ENCODE measurements at regions not wholly inside any gene's neighbourhood (a gene's known extent, or its start where the extent isn't known, plus 50 kb on each side); places are given as distances from the start of the nearest gene placed in this dataset.

DNA sequence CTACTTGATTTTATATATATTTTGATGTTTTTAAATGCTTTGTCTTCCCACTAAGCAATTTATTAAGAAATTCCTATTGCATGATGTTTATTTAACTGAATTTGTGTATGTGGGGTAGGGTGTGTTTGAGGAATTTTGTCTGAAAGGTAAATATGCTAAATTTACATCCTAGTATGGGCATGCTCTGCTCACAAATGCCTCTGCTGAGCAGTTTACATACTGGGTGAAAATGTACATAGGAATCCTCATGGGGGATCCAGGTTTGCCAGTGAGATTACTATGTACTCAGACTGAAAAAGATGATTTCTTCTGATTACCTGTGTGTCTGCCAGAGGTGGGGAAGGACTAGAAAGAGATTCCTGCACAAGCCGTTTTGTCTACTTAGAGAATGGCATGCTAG is 126.6 kb downstream of the DISP1 start:
- no TSS peak for BruUV-seq (replicated peaks)
- H2AFZ ChIP-seq (ENCODE audit: low read depth, low read length): no peak overlapping the region
- H3K4me1 ChIP-seq (ENCODE audit: control insufficient read depth, extremely low read depth, insufficient read depth, low read length): no peaks in the 10 kb centered on the region
- intact Hi-C loops (cut with micrococcal nuclease) (no loop called here), dilution Hi-C loops (cut with MboI; ENCODE audit: extremely low pct_ligation_motif_present, low sequenced_read_pairs) (no loop called here)
- H3K4me2 ChIP-seq (ENCODE audit: insufficient read depth, low read length): no peak overlapping the region
- no peaks in the 10 kb centered on the region for H3K9me1 ChIP-seq (replicated peaks; ENCODE audit: control insufficient read depth, extremely low read depth, insufficient read depth, low read length)
- H3K79me2 ChIP-seq (ENCODE audit: control insufficient read depth, insufficient read depth, low read length): no peaks in the 10 kb centered on the region
- TF ChIP-seq MYC (IDR thresholded peaks at IDR 0.05; ENCODE audit: low read depth, low read length): no peak
- no peak for TF ChIP-seq JUN (IDR thresholded peaks at IDR 0.05; ENCODE audit: borderline replicate concordance, insufficient read depth, insufficient read length, low read depth)
- no peak for TF ChIP-seq FOS (IDR thresholded peaks at IDR 0.05; ENCODE audit: borderline replicate concordance, insufficient read depth, low read length)
- TF ChIP-seq POLR2AphosphoS5 (IDR thresholded peaks at IDR 0.05; ENCODE audit: insufficient read depth, low read depth, low read length): no peak
- TF ChIP-seq, protein P1, sequence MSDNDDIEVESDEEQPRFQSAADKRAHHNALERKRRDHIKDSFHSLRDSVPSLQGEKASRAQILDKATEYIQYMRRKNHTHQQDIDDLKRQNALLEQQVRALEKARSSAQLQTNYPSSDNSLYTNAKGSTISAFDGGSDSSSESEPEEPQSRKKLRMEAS (IDR thresholded peaks at IDR 0.05; ENCODE audit: insufficient read depth, insufficient read length): no peak
- TF ChIP-seq POLR2A (IDR thresholded peaks at IDR 0.05; ENCODE audit: low read depth, low read length): no peak
- TF ChIP-seq, protein P2, sequence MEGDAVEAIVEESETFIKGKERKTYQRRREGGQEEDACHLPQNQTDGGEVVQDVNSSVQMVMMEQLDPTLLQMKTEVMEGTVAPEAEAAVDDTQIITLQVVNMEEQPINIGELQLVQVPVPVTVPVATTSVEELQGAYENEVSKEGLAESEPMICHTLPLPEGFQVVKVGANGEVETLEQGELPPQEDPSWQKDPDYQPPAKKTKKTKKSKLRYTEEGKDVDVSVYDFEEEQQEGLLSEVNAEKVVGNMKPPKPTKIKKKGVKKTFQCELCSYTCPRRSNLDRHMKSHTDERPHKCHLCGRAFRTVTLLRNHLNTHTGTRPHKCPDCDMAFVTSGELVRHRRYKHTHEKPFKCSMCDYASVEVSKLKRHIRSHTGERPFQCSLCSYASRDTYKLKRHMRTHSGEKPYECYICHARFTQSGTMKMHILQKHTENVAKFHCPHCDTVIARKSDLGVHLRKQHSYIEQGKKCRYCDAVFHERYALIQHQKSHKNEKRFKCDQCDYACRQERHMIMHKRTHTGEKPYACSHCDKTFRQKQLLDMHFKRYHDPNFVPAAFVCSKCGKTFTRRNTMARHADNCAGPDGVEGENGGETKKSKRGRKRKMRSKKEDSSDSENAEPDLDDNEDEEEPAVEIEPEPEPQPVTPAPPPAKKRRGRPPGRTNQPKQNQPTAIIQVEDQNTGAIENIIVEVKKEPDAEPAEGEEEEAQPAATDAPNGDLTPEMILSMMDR (IDR thresholded peaks at IDR 0.05; ENCODE audit: extremely low read depth in 1 of 2, insufficient read depth in 1 of 2, low read depth in 1 of 2, low read length in 2 of 2): no peak
- TF ChIP-seq GATA2 (IDR thresholded peaks at IDR 0.05; ENCODE audit: insufficient read depth, insufficient read length, low read depth, low read length): no peak
- no peak for TF ChIP-seq EZH2 (IDR thresholded peaks at IDR 0.05; ENCODE audit: borderline replicate concordance, low read depth, low read length, severe bottlenecking)
- no peak for DNase-seq (ENCODE audit: low read depth, low spot score)
- CTCF ChIA-PET: no interaction called here
- no peak overlapping the region for H3K27ac ChIP-seq (ENCODE audit: insufficient read depth, low read depth, low read length)
- H3K27me3 ChIP-seq (ENCODE audit: control insufficient read depth in 2 of 2, insufficient read depth in 2 of 2, low read length in 2 of 2): no peaks in the 10 kb centered on the region
- POLR2A ChIA-PET: no interaction called here
- no peaks in the 10 kb centered on the region for H3K9me3 ChIP-seq (replicated peaks; ENCODE audit: control insufficient read depth, insufficient read depth, low read length)
- FAIRE-seq: no peak
- H3K4me3 ChIP-seq (replicated peaks in 1 of 3; ENCODE audit: insufficient read depth in 1 of 3, low read depth in 1 of 3, low read length in 3 of 3): no peak overlapping the region
- no peaks in the 10 kb centered on the region for H3K36me3 ChIP-seq (ENCODE audit: control insufficient read depth in 2 of 2, extremely low read depth in 1 of 2, insufficient read depth in 2 of 2, low read length in 2 of 2)
- H4K20me1 ChIP-seq (replicated peaks; ENCODE audit: control insufficient read depth, extremely low read depth, insufficient read depth, low read length): no peaks in the 10 kb centered on the region
- H3K9ac ChIP-seq (replicated peaks; ENCODE audit: extremely low read depth, insufficient read depth, low read length): no peak overlapping the region
